Pancreas (tissue), 10 donors: ENCODE measurements at regions not wholly inside any gene's neighbourhood (a gene's known extent, or its start where the extent isn't known, plus 50 kb on each side); places are given as distances from the start of the nearest gene placed in this dataset.

ENCODE experiments used
- ATAC-seq, 4 donors: fragments of 200-7000 bp; cut with Tn5 transposase; one replicate each; pipeline versions ENCODE4 v1.8.0 to v1.9.1; 2020; ENCODE audit warnings: mild to moderate bottlenecking in 4 of 4, moderate library complexity in 4 of 4
- DNase-seq, 6 donors: peaks; one replicate each; pipeline ENCODE4 v3.0.0-alpha.2; 2020
- FAIRE-seq: peaks from 2 replicates; lab custom pipeline; 2012; peaks lifted over from hg19 to GRCh38; lab: Jason Lieb, UNC
- H3K27ac ChIP-seq, 4 donors: fragments of 200-600 bp; sonication (generic); 1 replicate in 3 of 4; 2 replicates in 1 of 4; pipeline versions ENCODE4 v1.5.0 to v1.8.0; 2020
- H3K27me3 ChIP-seq, 4 donors: fragments of 200-600 bp; one replicate each; pipeline ENCODE4 v1.8.0; 2021
- H3K36me3 ChIP-seq, 3 donors: fragments of 200-600 bp; sonication (generic) in 1 of 3; one replicate each; pipeline versions ENCODE4 v1.5.0 to v1.8.0; 2020 to 2021
- H3K4me1 ChIP-seq, 3 donors: fragments of 200-600 bp; one replicate each; pipeline ENCODE4 v1.8.0; 2021
- H3K4me3 ChIP-seq, 4 donors: fragments of 200-600 bp; sonication (generic) in 2 of 4; one replicate each; pipeline versions ENCODE4 v1.5.0 to v1.8.0; 2020 to 2021
- H3K9me3 ChIP-seq, 4 donors: fragments of 200-600 bp; one replicate each; pipeline ENCODE4 v1.8.0; 2021
- CTCF ChIP-seq, 4 donors: fragments of 200-600 bp; sonication (generic) in 3 of 4; IDR thresholded peaks; one replicate each; pipeline versions ENCODE4 v1.5.0 to v1.8.0; 2021; ENCODE audit warnings: antibody characterized with exemption in 4 of 4
- WGBS, 2 donors: extraction: QIAGEN DNeasy Blood & Tissue Kit; methylation state at CpG; one replicate each; pipeline ENCODE4 v1.1.7; 2013; 5-methylcytosine and 5-hydroxymethylcytosine counted together
- intact Hi-C, 3 donors: fragments of 100-400 bp; cut with DNase I; formaldehyde crosslinking; loops; one replicate each; pipeline versions ENCODE4 v1.11.1 to v1.14.2; 2022
- donor health status: healthy with polysubstance abuse.
- donor health status: DM: no; HTN: no; CAD: no; lungs with moderate emphysema.
- donor health status: DM: no; HTN: no; CAD: no.
- donor health status: control.
- donor health status: control.
- donor health status: Bipolar disorder and iron deficiency.
- donor health status: DM: yes; HTN: yes; CAD: no.
- donor health status: DM: no; HTN: no; CAD: no.
- donor health status: DM: no; HTN: no; CAD: no.
- donor health status: DM: yes; HTN: yes; CAD: no.

- Histone ChIP-seq H3K27me3 (no peaks in the 10 kb centered on the region), H3K27ac (no peak overlapping the region), H3K4me1 (no peaks in the 10 kb centered on the region), H3K36me3 (no peaks in the 10 kb centered on the region), H3K9me3 (no peaks in the 10 kb centered on the region), H3K4me3 (no peak overlapping the region)
- 72 to 80% methylated on average over 7 of the region's 7 CpGs for WGBS, 2 donors
- intact Hi-C loops: no loop called here
- DNase-seq (no peak), ATAC-seq (no peak), FAIRE-seq (no peak)
- TF ChIP-seq CTCF (IDR thresholded peaks at IDR 0.05): no peak
These were observed 130.9 kb upstream of the ASB18 start for GRCh38 chr2:236395067-236395466.

- Histone ChIP-seq H3K36me3 (no peaks in the 10 kb centered on the region), H3K4me3 (no peak overlapping the region), H3K9me3 (no peaks in the 10 kb centered on the region), H3K27me3 (no peaks in the 10 kb centered on the region), H3K27ac (no peak overlapping the region), H3K4me1 (no peaks in the 10 kb centered on the region)
- FAIRE-seq: no peak
- no peak for TF ChIP-seq CTCF (IDR thresholded peaks at IDR 0.05)
- intact Hi-C loops: no loop called here
- WGBS, 2 donors: 84 to 92% methylated on average over 13 of the region's 13 CpGs
- no peak for DNase-seq
- ATAC-seq: no peak
These were observed 132.7 kb upstream of the ASB18 start for GRCh38 chr2:236396818-236397350.

- TF ChIP-seq CTCF (IDR thresholded peaks at IDR 0.05): no peak
- ATAC-seq (no peak), FAIRE-seq (no peak), DNase-seq (no peak)
- WGBS, 2 donors: 83% methylated on average over 4 of the region's 4 CpGs
- Histone ChIP-seq H3K9me3 (no peaks in the 10 kb centered on the region), H3K36me3 (no peaks in the 10 kb centered on the region), H3K27ac (no peak overlapping the region), H3K4me3 (no peak overlapping the region), H3K27me3 (no peaks in the 10 kb centered on the region), H3K4me1 (no peaks in the 10 kb centered on the region)
- intact Hi-C loops: no loop called here
These were observed 133.5 kb upstream of the ASB18 start for GRCh38 chr2:236397681-236398080.

- 87 to 98% methylated on average over 15 of the region's 15 CpGs for WGBS, 2 donors
- H3K4me3 ChIP-seq: no peak overlapping the region
- no peaks in the 10 kb centered on the region for H3K9me3 ChIP-seq
- ATAC-seq (no peak), FAIRE-seq (no peak), DNase-seq (no peak)
- no peak overlapping the region for H3K27ac ChIP-seq
- intact Hi-C loops: no loop called here
- no peaks in the 10 kb centered on the region for H3K27me3 ChIP-seq
- TF ChIP-seq CTCF (IDR thresholded peaks at IDR 0.05): no peak
- H3K36me3 ChIP-seq: no peaks in the 10 kb centered on the region
- H3K4me1 ChIP-seq: no peaks in the 10 kb centered on the region
These were observed 135.2 kb upstream of the ASB18 start for GRCh38 chr2:236399409-236399808.

GRCh38 chr2:236400046-236400574, 135.9 kb upstream of the ASB18 start:
- no peak overlapping the region for H3K27ac ChIP-seq
- no peak for ATAC-seq
- no peaks in the 10 kb centered on the region for H3K27me3 ChIP-seq
- H3K36me3 ChIP-seq: no peaks in the 10 kb centered on the region
- FAIRE-seq: no peak
- 88 to 90% methylated on average over 10 of the region's 10 CpGs for WGBS, 2 donors
- TF ChIP-seq CTCF (IDR thresholded peaks at IDR 0.05): no peak
- no peaks in the 10 kb centered on the region for H3K4me1 ChIP-seq
- H3K4me3 ChIP-seq: no peak overlapping the region
- no peaks in the 10 kb centered on the region for H3K9me3 ChIP-seq
- intact Hi-C loops: no loop called here
- DNase-seq: no peak
